ENCODE measurements at regions not wholly inside any gene's neighbourhood (a gene's known extent, or its start where the extent isn't known, plus 50 kb on each side); places are given as distances from the start of the nearest gene placed in this dataset.

GRCh38 chr6:141163107-141163506, 969.6 kb upstream of the GJE1 start:
- ATAC-seq (ENCODE audit: low FRiP score), result no peak
- TF ChIP-seq CTCF (IDR thresholded peaks at IDR 0.05), result no peak

GRCh38 chr6:141158740-141159139, 974.0 kb upstream of the GJE1 start:
- DNase-seq (ENCODE audit: low spot score) (no peak), ATAC-seq (ENCODE audit: low FRiP score) (no peak)
- TF ChIP-seq CTCF (IDR thresholded peaks at IDR 0.05), result no peak

More at GRCh38 chr6:141163107-141163506, 969.6 kb upstream of the GJE1 start:
- no peak for DNase-seq (ENCODE audit: low spot score)

GRCh38 chr6:141153563-141153962, 979.2 kb upstream of the GJE1 start:
- no peak for DNase-seq (ENCODE audit: low spot score)
- no peak for ATAC-seq (ENCODE audit: low FRiP score)
- no peak for TF ChIP-seq CTCF (IDR thresholded peaks at IDR 0.05)

- DNase-seq (ENCODE audit: low spot score), result no peak
- no peak for ATAC-seq (ENCODE audit: low FRiP score)
- TF ChIP-seq CTCF (IDR thresholded peaks at IDR 0.05), result no peak
Measured at GRCh38 chr6:141152951-141153350, 979.8 kb upstream of the GJE1 start.

GRCh38 chr6:141151710-141152417, 980.9 kb upstream of the GJE1 start:
- no peak for TF ChIP-seq CTCF (IDR thresholded peaks at IDR 0.05)
- ATAC-seq (ENCODE audit: low FRiP score) (no peak), DNase-seq (ENCODE audit: low spot score) (no peak)

- no peak for ATAC-seq (ENCODE audit: low FRiP score)
- no peak for DNase-seq (ENCODE audit: low spot score)
- no peak for TF ChIP-seq CTCF (IDR thresholded peaks at IDR 0.05)
Measured at GRCh38 chr6:141141870-141142269, 990.9 kb upstream of the GJE1 start.

- ATAC-seq (ENCODE audit: low FRiP score) (no peak), DNase-seq (ENCODE audit: low spot score) (no peak)
- no peak for TF ChIP-seq CTCF (IDR thresholded peaks at IDR 0.05)
Measured at GRCh38 chr6:141140905-141141304, 991.8 kb upstream of the GJE1 start.
